Keratinocyte (primary cell): ENCODE measurements at regions not wholly inside any gene's neighbourhood (a gene's known extent, or its start where the extent isn't known, plus 50 kb on each side); places are given as distances from the start of the nearest gene placed in this dataset.

Source experiments
- DNase-seq: peaks from one replicate; pipeline ENCODE4 v3.0.0-alpha.2; 2011; ENCODE audit warnings: low read depth, missing footprints, low spot score
- FAIRE-seq: peaks from 2 replicates; lab custom pipeline; 2011; peaks lifted over from hg19 to GRCh38; lab: Jason Lieb, UNC
- H2AFZ ChIP-seq: 2 replicates; pipeline ENCODE4 v1.6.0; 2012; ENCODE audit warnings: low read length, control low read depth, inconsistent platforms; ENCODE audit not compliant: control insufficient read depth
- H3K27ac ChIP-seq: 2 replicates; pipeline ENCODE4 v1.5.1; 2011; ENCODE audit warnings: low read length; ENCODE audit not compliant: control insufficient read depth, insufficient read depth
- H3K27me3 ChIP-seq: 3 replicates; pipeline ENCODE4 v1.6.0; 2011; ENCODE audit warnings: low read length; ENCODE audit not compliant: control insufficient read depth, insufficient read depth; ENCODE audit errors: extremely low read depth
- H3K36me3 ChIP-seq, 2 experiments: 2 replicates in 1 of 2; 3 replicates in 1 of 2; pipeline ENCODE4 v1.5.1; 2011; ENCODE audit warnings: low read length in 2 of 2, mild to moderate bottlenecking in 1 of 2; ENCODE audit not compliant: control insufficient read depth in 2 of 2, insufficient read depth in 2 of 2; ENCODE audit errors: extremely low read depth in 1 of 2
- H3K4me1 ChIP-seq: 3 replicates; pipeline ENCODE4 v1.5.1; 2011; ENCODE audit warnings: low read length; ENCODE audit not compliant: control insufficient read depth, insufficient read depth; ENCODE audit errors: extremely low read depth
- H3K4me2 ChIP-seq: 3 replicates; pipeline ENCODE4 v1.6.0; 2011; ENCODE audit warnings: low read depth, low read length; ENCODE audit not compliant: control insufficient read depth, insufficient read depth; ENCODE audit errors: extremely low read depth
- H3K4me3 ChIP-seq, 3 experiments: fragments of 200-600 bp in 1 of 3; sonication (generic) in 1 of 3; 2 replicates in 2 of 3; 3 replicates in 1 of 3; pipeline ENCODE4 v1.5.1; 2011 to 2016; ENCODE audit warnings: low read length in 3 of 3, mild to moderate bottlenecking in 3 of 3, control low read depth in 2 of 3, inconsistent platforms in 1 of 3, low read depth in 1 of 3, mixed read lengths in 1 of 3, mixed run types in 1 of 3, moderate library complexity in 1 of 3; ENCODE audit not compliant: control insufficient read depth in 2 of 3, insufficient read depth in 2 of 3; ENCODE audit errors: extremely low read depth in 1 of 3
- H3K79me2 ChIP-seq: 2 replicates; pipeline ENCODE4 v1.6.0; 2012; ENCODE audit warnings: low read length; ENCODE audit not compliant: control insufficient read depth, insufficient read depth
- H3K9ac ChIP-seq: 3 replicates; pipeline ENCODE4 v1.6.0; 2011; ENCODE audit warnings: low read length; ENCODE audit not compliant: control insufficient read depth, insufficient read depth; ENCODE audit errors: extremely low read depth
- H3K9me1 ChIP-seq: 3 replicates; pipeline ENCODE4 v1.6.0; 2011; ENCODE audit warnings: low read length; ENCODE audit not compliant: control insufficient read depth, insufficient read depth; ENCODE audit errors: extremely low read depth
- H3K9me3 ChIP-seq: 2 replicates; pipeline ENCODE4 v1.5.1; 2012; ENCODE audit warnings: low read depth, low read length; ENCODE audit not compliant: control insufficient read depth
- H4K20me1 ChIP-seq: 3 replicates; pipeline ENCODE4 v1.6.0; 2011; ENCODE audit warnings: low read length; ENCODE audit not compliant: control insufficient read depth, insufficient read depth; ENCODE audit errors: extremely low read depth
- EZH2 ChIP-seq: IDR thresholded peaks from one replicate; pipeline ENCODE4 v1.6.1; 2012; ENCODE audit warnings: inconsistent platforms, mild to moderate bottlenecking, low read length, moderate library complexity
- dilution Hi-C: fragments of 300-500 bp; cut with MboI; formaldehyde crosslinking; loops from one replicate; pipeline ENCODE4 v1.7.0; 2020; ENCODE audit warnings: low sequenced_read_pairs; ENCODE audit not compliant: extremely low pct_ligation_motif_present
- TF ChIP-seq, protein P1 (sequence below), 3 experiments: IDR thresholded peaks in 1 of 3; conservative IDR thresholded peaks in 1 of 3; optimal IDR thresholded peaks in 1 of 3; 2 replicates in 2 of 3; 3 replicates in 1 of 3; pipeline versions ENCODE3 to v1.5.1; 2011; ENCODE audit warnings: low read length in 3 of 3, mild to moderate bottlenecking in 3 of 3, moderate library complexity in 2 of 3, control low read depth in 1 of 3, inconsistent platforms in 1 of 3; ENCODE audit not compliant: insufficient read depth in 2 of 3; ENCODE audit errors: extremely low read depth in 1 of 3

- no peak overlapping the region for H3K9ac ChIP-seq
- FAIRE-seq: no peak
- no peaks in the 10 kb centered on the region for H3K4me1 ChIP-seq
- DNase-seq: no peak
- H3K79me2 ChIP-seq: no peaks in the 10 kb centered on the region
- H3K9me1 ChIP-seq: no peaks in the 10 kb centered on the region
- H4K20me1 ChIP-seq: no peaks in the 10 kb centered on the region
- dilution Hi-C loops: no loop called here
- H3K27ac ChIP-seq: no peak overlapping the region
- no peak overlapping the region for H3K4me3 ChIP-seq
- no peak for TF ChIP-seq EZH2
- TF ChIP-seq, protein P1, sequence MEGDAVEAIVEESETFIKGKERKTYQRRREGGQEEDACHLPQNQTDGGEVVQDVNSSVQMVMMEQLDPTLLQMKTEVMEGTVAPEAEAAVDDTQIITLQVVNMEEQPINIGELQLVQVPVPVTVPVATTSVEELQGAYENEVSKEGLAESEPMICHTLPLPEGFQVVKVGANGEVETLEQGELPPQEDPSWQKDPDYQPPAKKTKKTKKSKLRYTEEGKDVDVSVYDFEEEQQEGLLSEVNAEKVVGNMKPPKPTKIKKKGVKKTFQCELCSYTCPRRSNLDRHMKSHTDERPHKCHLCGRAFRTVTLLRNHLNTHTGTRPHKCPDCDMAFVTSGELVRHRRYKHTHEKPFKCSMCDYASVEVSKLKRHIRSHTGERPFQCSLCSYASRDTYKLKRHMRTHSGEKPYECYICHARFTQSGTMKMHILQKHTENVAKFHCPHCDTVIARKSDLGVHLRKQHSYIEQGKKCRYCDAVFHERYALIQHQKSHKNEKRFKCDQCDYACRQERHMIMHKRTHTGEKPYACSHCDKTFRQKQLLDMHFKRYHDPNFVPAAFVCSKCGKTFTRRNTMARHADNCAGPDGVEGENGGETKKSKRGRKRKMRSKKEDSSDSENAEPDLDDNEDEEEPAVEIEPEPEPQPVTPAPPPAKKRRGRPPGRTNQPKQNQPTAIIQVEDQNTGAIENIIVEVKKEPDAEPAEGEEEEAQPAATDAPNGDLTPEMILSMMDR (optimal IDR thresholded peaks at IDR 0.05 in 1 of 3, IDR thresholded peaks at IDR 0.05 in 1 of 3, conservative IDR thresholded peaks at IDR 0.05 in 1 of 3; ENCODE audit: extremely low read depth in 1 of 3, insufficient read depth in 2 of 3, low read length in 3 of 3): no peak
- no peaks in the 10 kb centered on the region for H3K27me3 ChIP-seq
- H3K9me3 ChIP-seq: no peaks in the 10 kb centered on the region
- no peak overlapping the region for H3K4me2 ChIP-seq
- no peak overlapping the region for H2AFZ ChIP-seq
- H3K36me3 ChIP-seq: no peaks in the 10 kb centered on the region
Observed at GRCh38 chr16:79950932-79951719, 350.6 kb upstream of the MAF start.

- Histone ChIP-seq H3K27me3 (no peaks in the 10 kb centered on the region), H3K4me1 (no peaks in the 10 kb centered on the region), H3K79me2 (no peaks in the 10 kb centered on the region), H3K4me2 (no peak overlapping the region), H3K27ac (no peak overlapping the region), H4K20me1 (no peaks in the 10 kb centered on the region), H3K9ac (no peak overlapping the region), H2AFZ (no peak overlapping the region), H3K9me1 (no peaks in the 10 kb centered on the region), H3K9me3 (no peaks in the 10 kb centered on the region), H3K4me3 (no peak overlapping the region), H3K36me3 (no peaks in the 10 kb centered on the region)
- TF ChIP-seq EZH2: no peak
- TF ChIP-seq, protein P1 (optimal IDR thresholded peaks at IDR 0.05 in 1 of 3, IDR thresholded peaks at IDR 0.05 in 1 of 3, conservative IDR thresholded peaks at IDR 0.05 in 1 of 3; ENCODE audit: extremely low read depth in 1 of 3, insufficient read depth in 2 of 3, low read length in 3 of 3): no peak
- FAIRE-seq (no peak), DNase-seq (no peak)
- dilution Hi-C loops: no loop called here
Observed at GRCh38 chr16:79949417-79949816, 348.9 kb upstream of the MAF start.
